ENCODE measurements at regions not wholly inside any gene's neighbourhood (a gene's known extent, or its start where the extent isn't known, plus 50 kb on each side); places are given as distances from the start of the nearest gene placed in this dataset.

GRCh38 chr7:13656330-13656729 lies 333.1 kb downstream of the ETV1 start:
- no peak overlapping the region for H2AFZ ChIP-seq (ENCODE audit: low read depth, low read length, severe bottlenecking)
- no peaks in the 10 kb centered on the region for H3K9me2 ChIP-seq (replicated peaks; ENCODE audit: insufficient read depth, low read length)
- H3K36me3 ChIP-seq (ENCODE audit: low read length) = peaks cover 6% of the 10 kb centered on the region; the same call in 1 of the 2 replicates
- H3K27me3 ChIP-seq (ENCODE audit: low read length) = no peaks in the 10 kb centered on the region
- no peaks in the 10 kb centered on the region for H4K20me1 ChIP-seq (ENCODE audit: low read depth, low read length)
- no peaks in the 10 kb centered on the region for H3F3A ChIP-seq (ENCODE audit: insufficient read depth)
- no peak overlapping the region for H3K27ac ChIP-seq (ENCODE audit: low read depth, low read length)
- peaks cover 11% of the 10 kb centered on the region; the same call in 1 of the 2 replicates for H3K9me3 ChIP-seq (ENCODE audit: insufficient read depth, low read length)
- no peak overlapping the region for H3K4me3 ChIP-seq (ENCODE audit: insufficient read depth, low read length, poor library complexity, severe bottlenecking)
- TF ChIP-seq EZH2phosphoT487 (conservative IDR thresholded peaks at IDR 0.05; ENCODE audit: low read length) (no peak), CTCF (IDR thresholded peaks at IDR 0.05; ENCODE audit: insufficient read depth, low read length, poor library complexity, severe bottlenecking) (no peak)
- H3K79me2 ChIP-seq (ENCODE audit: insufficient read depth, low read length) = no peaks in the 10 kb centered on the region
- H3K9ac ChIP-seq (ENCODE audit: low read length) = no peak overlapping the region
- no peak overlapping the region for H3K4me2 ChIP-seq (ENCODE audit: low read depth, low read length, poor library complexity, severe bottlenecking)

GRCh38 chr7:13673290-13673689 lies 316.2 kb downstream of the ETV1 start:
- Histone ChIP-seq H3K27ac (ENCODE audit: low read depth, low read length) (no peak overlapping the region), H3K9me3 (ENCODE audit: insufficient read depth, low read length) (no peaks in the 10 kb centered on the region), H4K20me1 (ENCODE audit: low read depth, low read length) (no peaks in the 10 kb centered on the region), H3K4me3 (ENCODE audit: insufficient read depth, low read length, poor library complexity, severe bottlenecking) (no peak overlapping the region), H3F3A (ENCODE audit: insufficient read depth) (no peaks in the 10 kb centered on the region), H3K36me3 (ENCODE audit: low read length) (no peaks in the 10 kb centered on the region), H3K27me3 (ENCODE audit: low read length) (no peaks in the 10 kb centered on the region), H3K4me2 (ENCODE audit: low read depth, low read length, poor library complexity, severe bottlenecking) (no peak overlapping the region), H2AFZ (ENCODE audit: low read depth, low read length, severe bottlenecking) (no peak overlapping the region), H3K9me2 (replicated peaks; ENCODE audit: insufficient read depth, low read length) (no peaks in the 10 kb centered on the region), H3K79me2 (ENCODE audit: insufficient read depth, low read length) (no peaks in the 10 kb centered on the region), H3K9ac (ENCODE audit: low read length) (no peak overlapping the region)
- TF ChIP-seq EZH2phosphoT487 (conservative IDR thresholded peaks at IDR 0.05; ENCODE audit: low read length) = no peak
- no peak for TF ChIP-seq CTCF (IDR thresholded peaks at IDR 0.05; ENCODE audit: insufficient read depth, low read length, poor library complexity, severe bottlenecking)

GRCh38 chr7:13682626-13683025 lies 306.8 kb downstream of the ETV1 start:
- Histone ChIP-seq H3F3A (ENCODE audit: insufficient read depth) (no peaks in the 10 kb centered on the region), H2AFZ (ENCODE audit: low read depth, low read length, severe bottlenecking) (no peak overlapping the region), H3K9me3 (ENCODE audit: insufficient read depth, low read length) (0 out of 2 replicates have a peak, but pooled peaks cover 7% of the 10 kb centered on the region), H4K20me1 (ENCODE audit: low read depth, low read length) (no peaks in the 10 kb centered on the region), H3K4me3 (ENCODE audit: insufficient read depth, low read length, poor library complexity, severe bottlenecking) (no peak overlapping the region), H3K4me2 (ENCODE audit: low read depth, low read length, poor library complexity, severe bottlenecking) (no peak overlapping the region), H3K79me2 (ENCODE audit: insufficient read depth, low read length) (no peaks in the 10 kb centered on the region), H3K9me2 (replicated peaks; ENCODE audit: insufficient read depth, low read length) (no peaks in the 10 kb centered on the region), H3K36me3 (ENCODE audit: low read length) (no peaks in the 10 kb centered on the region; the same call in 1 of the 2 replicates), H3K27me3 (ENCODE audit: low read length) (no peaks in the 10 kb centered on the region), H3K27ac (ENCODE audit: low read depth, low read length) (no peak overlapping the region), H3K9ac (ENCODE audit: low read length) (no peak overlapping the region)
- TF ChIP-seq CTCF (IDR thresholded peaks at IDR 0.05; ENCODE audit: insufficient read depth, low read length, poor library complexity, severe bottlenecking) = no peak
- no peak for TF ChIP-seq EZH2phosphoT487 (conservative IDR thresholded peaks at IDR 0.05; ENCODE audit: low read length)

Data from SU-DHL-6 (cell line).